Parathyroid adenoma (tissue), 2 donors: ENCODE measurements at regions not wholly inside any gene's neighbourhood (a gene's known extent, or its start where the extent isn't known, plus 50 kb on each side); places are given as distances from the start of the nearest gene placed in this dataset.

Experiments
- H2AFZ ChIP-seq: fragments of 300-600 bp; sonication (generic); one replicate; pipeline ENCODE4 v1.7.0; 2017; ENCODE audit warnings: antibody characterized with exemption, mild to moderate bottlenecking
- H3K27ac ChIP-seq: fragments of 300-600 bp; sonication (generic); one replicate; pipeline ENCODE4 v1.7.0; 2017
- H3K27me3 ChIP-seq: fragments of 300-600 bp; sonication (generic); one replicate; pipeline ENCODE4 v1.7.0; 2017; ENCODE audit warnings: low read length; ENCODE audit not compliant: control insufficient read depth, insufficient read depth
- H3K36me3 ChIP-seq: fragments of 300-600 bp; sonication (generic); one replicate; pipeline ENCODE4 v1.7.0; 2017; ENCODE audit warnings: low read length; ENCODE audit not compliant: control insufficient read depth, insufficient read depth
- H3K4me1 ChIP-seq: fragments of 300-600 bp; sonication (generic); one replicate; pipeline ENCODE4 v1.7.0; 2017; ENCODE audit warnings: control low read depth
- H3K4me2 ChIP-seq: fragments of 300-600 bp; sonication (generic); one replicate; pipeline ENCODE4 v1.7.0; 2017; ENCODE audit warnings: low read length
- H3K4me3 ChIP-seq: fragments of 300-600 bp; sonication (generic); one replicate; pipeline ENCODE4 v1.7.0; 2017; ENCODE audit warnings: low read depth, low read length
- H3K79me2 ChIP-seq: fragments of 300-600 bp; sonication (generic); one replicate; pipeline ENCODE4 v1.7.0; 2017; ENCODE audit warnings: control low read depth
- H3K9ac ChIP-seq: fragments of 300-600 bp; sonication (generic); one replicate; pipeline ENCODE4 v1.7.0; 2017; ENCODE audit warnings: mild to moderate bottlenecking
- H3K9me3 ChIP-seq: fragments of 300-600 bp; sonication (generic); one replicate; pipeline ENCODE4 v1.7.0; 2017; ENCODE audit warnings: low read length; ENCODE audit not compliant: control insufficient read depth
- CTCF ChIP-seq: fragments of 300-600 bp; sonication (generic); IDR thresholded peaks from one replicate; pipeline ENCODE4 v1.7.0; 2017; ENCODE audit warnings: antibody characterized with exemption, mild to moderate bottlenecking
- donor health status: primary hyperparathyroidism.

DNA sequence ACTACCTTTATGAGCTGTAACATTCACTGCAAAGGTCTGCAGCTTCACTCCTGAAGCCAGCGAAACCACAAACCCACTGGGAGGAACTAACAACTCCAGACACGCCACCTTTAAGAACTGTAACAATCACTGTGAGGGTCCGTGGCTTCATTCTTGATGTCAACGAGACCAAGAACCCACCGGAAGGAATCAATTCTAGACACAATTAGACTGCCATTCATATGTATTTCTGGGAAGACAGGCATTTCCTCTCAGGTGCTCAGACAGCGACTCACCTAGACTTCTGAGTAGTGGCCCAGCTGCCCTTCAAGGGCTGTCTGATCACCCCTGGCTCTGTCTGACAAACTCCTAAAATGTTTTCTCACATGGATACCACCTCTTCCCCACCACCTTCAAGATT lies 506.8 kb downstream of the PDCD6IP start:
- Histone ChIP-seq H3K27ac (no peak overlapping the region), H3K36me3 (no peaks in the 10 kb centered on the region), H3K9me3 (no peaks in the 10 kb centered on the region), H3K4me1 (no peaks in the 10 kb centered on the region), H3K9ac (no peak overlapping the region), H3K4me3 (no peak overlapping the region), H2AFZ (no peak overlapping the region), H3K4me2 (no peak overlapping the region), H3K27me3 (no peaks in the 10 kb centered on the region), H3K79me2 (no peaks in the 10 kb centered on the region)
- no peak for TF ChIP-seq CTCF

- no peak for TF ChIP-seq CTCF
- H3K4me3 ChIP-seq: no peak overlapping the region
- no peaks in the 10 kb centered on the region for H3K79me2 ChIP-seq
- no peaks in the 10 kb centered on the region for H3K9me3 ChIP-seq
- H3K27me3 ChIP-seq: no peaks in the 10 kb centered on the region
- H3K4me2 ChIP-seq: no peak overlapping the region
- no peak overlapping the region for H2AFZ ChIP-seq
- H3K9ac ChIP-seq: no peak overlapping the region
- H3K4me1 ChIP-seq: no peaks in the 10 kb centered on the region
- H3K27ac ChIP-seq: no peak overlapping the region
- H3K36me3 ChIP-seq: no peaks in the 10 kb centered on the region
Measured at GRCh38 chr3:34312684-34313083, 514.3 kb downstream of the PDCD6IP start.

DNA sequence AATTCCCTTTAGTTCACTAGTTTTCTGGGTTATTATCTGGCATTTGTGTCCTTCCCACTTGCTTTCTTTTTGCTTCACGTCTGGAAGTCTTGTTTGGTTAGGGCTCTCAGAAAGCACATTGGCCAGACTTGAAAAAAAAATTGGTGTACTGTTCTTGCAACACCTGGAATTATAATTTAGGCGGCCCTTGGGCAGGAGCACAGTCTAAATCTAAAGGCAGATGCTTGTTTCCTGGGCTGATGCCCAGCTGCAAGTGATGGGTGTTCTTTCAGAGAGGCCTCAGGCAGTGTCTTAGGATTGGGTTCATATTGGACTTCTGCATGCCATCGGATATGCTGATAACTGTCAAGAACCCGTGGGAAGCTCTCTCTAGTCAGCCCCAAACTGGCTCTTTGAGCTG lies 521.5 kb downstream of the PDCD6IP start:
- Histone ChIP-seq H3K9me3 (no peaks in the 10 kb centered on the region), H3K4me1 (no peaks in the 10 kb centered on the region), H3K36me3 (no peaks in the 10 kb centered on the region), H3K4me3 (no peak overlapping the region), H3K27ac (no peak overlapping the region), H3K79me2 (no peaks in the 10 kb centered on the region), H2AFZ (no peak overlapping the region), H3K9ac (no peak overlapping the region), H3K27me3 (no peaks in the 10 kb centered on the region), H3K4me2 (no peak overlapping the region)
- no peak for TF ChIP-seq CTCF

DNA sequence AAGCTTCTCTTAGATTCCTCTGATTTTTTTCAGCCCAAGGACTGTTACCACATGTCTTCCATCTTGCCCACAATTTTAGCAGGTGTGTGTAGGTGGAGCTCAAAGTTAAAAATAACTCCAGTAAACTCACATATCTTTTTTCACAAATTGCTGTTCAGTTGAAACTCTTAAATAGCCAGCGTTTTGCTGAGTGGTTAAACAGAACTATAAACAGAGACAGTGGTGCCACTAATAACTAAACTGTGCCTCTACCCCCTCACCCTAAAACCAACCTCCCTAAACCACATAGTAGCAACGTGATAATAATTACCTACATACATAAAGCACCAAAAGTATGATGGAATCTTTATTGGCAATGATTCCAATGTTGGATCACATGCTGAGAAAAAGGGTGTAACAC lies 525.1 kb downstream of the PDCD6IP start:
- TF ChIP-seq CTCF: no peak
- Histone ChIP-seq H3K9me3 (no peaks in the 10 kb centered on the region), H3K27me3 (no peaks in the 10 kb centered on the region), H3K9ac (no peak overlapping the region), H3K79me2 (no peaks in the 10 kb centered on the region), H3K4me1 (no peaks in the 10 kb centered on the region), H2AFZ (no peak overlapping the region), H3K4me3 (no peak overlapping the region), H3K36me3 (no peaks in the 10 kb centered on the region), H3K4me2 (no peak overlapping the region), H3K27ac (no peak overlapping the region)

GRCh38 chr3:34346656-34347055 lies 548.2 kb downstream of the PDCD6IP start:
- H3K36me3 ChIP-seq: no peaks in the 10 kb centered on the region

More at GRCh38 chr3:34346656-34347055, 548.2 kb downstream of the PDCD6IP start:
- H2AFZ ChIP-seq: no peak overlapping the region
- H3K27me3 ChIP-seq: no peaks in the 10 kb centered on the region
- H3K4me3 ChIP-seq: no peak overlapping the region
- H3K9me3 ChIP-seq: no peaks in the 10 kb centered on the region
- H3K27ac ChIP-seq: no peak overlapping the region
- H3K4me1 ChIP-seq: no peaks in the 10 kb centered on the region
- TF ChIP-seq CTCF: no peak
- H3K9ac ChIP-seq: no peak overlapping the region
- H3K79me2 ChIP-seq: no peaks in the 10 kb centered on the region
- no peak overlapping the region for H3K4me2 ChIP-seq
